Breast epithelium (tissue), 3 donors: ENCODE measurements at regions not wholly inside any gene's neighbourhood (a gene's known extent, or its start where the extent isn't known, plus 50 kb on each side); places are given as distances from the start of the nearest gene placed in this dataset.

Source experiments
- POLR2A ChIP-seq: fragments of 450-650 bp; IDR thresholded peaks from one replicate; pipeline ENCODE4 v1.6.1; 2016; ENCODE audit warnings: antibody characterized with exemption, mild to moderate bottlenecking, moderate library complexity
- POLR2AphosphoS5 ChIP-seq, 3 donors: sonication (generic); formaldehyde crosslinking; IDR thresholded peaks; one replicate each; pipeline ENCODE4 v1.6.1; 2017; ENCODE audit warnings: antibody characterized with exemption in 3 of 3
- TF ChIP-seq, protein P1 (sequence below), 3 donors: fragments of 450-650 bp; IDR thresholded peaks; one replicate each; pipeline ENCODE4 v1.5.1; 2016 to 2017; ENCODE audit warnings: antibody characterized with exemption in 3 of 3, mild to moderate bottlenecking in 3 of 3, moderate library complexity in 3 of 3

DNA sequence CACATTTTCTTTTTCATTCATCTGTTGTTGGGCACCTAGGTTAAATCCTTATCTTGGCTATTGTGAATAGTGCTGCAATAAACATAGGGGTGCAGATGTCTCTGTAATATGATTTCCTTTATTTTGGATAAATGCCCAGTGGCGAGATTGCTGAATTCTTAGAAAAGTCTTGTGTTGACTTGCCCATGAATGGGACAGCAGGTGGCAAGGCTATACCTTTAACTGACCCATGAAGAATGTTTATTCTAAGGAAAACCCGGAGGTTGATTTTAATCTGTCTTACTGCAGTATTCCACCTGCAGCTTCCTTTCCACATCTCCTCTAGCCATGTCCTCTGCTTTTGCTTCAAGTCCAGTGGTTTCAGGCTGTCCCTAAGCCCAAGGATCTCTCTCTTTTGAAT, 220.6 kb downstream of the SNCA start:
- TF ChIP-seq, protein P1, sequence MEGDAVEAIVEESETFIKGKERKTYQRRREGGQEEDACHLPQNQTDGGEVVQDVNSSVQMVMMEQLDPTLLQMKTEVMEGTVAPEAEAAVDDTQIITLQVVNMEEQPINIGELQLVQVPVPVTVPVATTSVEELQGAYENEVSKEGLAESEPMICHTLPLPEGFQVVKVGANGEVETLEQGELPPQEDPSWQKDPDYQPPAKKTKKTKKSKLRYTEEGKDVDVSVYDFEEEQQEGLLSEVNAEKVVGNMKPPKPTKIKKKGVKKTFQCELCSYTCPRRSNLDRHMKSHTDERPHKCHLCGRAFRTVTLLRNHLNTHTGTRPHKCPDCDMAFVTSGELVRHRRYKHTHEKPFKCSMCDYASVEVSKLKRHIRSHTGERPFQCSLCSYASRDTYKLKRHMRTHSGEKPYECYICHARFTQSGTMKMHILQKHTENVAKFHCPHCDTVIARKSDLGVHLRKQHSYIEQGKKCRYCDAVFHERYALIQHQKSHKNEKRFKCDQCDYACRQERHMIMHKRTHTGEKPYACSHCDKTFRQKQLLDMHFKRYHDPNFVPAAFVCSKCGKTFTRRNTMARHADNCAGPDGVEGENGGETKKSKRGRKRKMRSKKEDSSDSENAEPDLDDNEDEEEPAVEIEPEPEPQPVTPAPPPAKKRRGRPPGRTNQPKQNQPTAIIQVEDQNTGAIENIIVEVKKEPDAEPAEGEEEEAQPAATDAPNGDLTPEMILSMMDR (IDR thresholded peaks at IDR 0.05) = no peak
- no peak for TF ChIP-seq POLR2A
- no peak for TF ChIP-seq POLR2AphosphoS5 (IDR thresholded peaks at IDR 0.05)
